GM18909 (cell line): ENCODE measurements at regions not wholly inside any gene's neighbourhood (a gene's known extent, or its start where the extent isn't known, plus 50 kb on each side); places are given as distances from the start of the nearest gene placed in this dataset.
"Not testable (repeated sequence)": the region's sequence is repeated elsewhere in the genome, so short reads cannot be mapped to it uniquely, and the experiment has no call there.

Experiments
- ATAC-seq: cut with Tn5 transposase; IDR thresholded peaks from one replicate; pipeline ENCODE4 v1.9.1; 2021; ENCODE audit warnings: mild to moderate bottlenecking; ENCODE audit not compliant: unreplicated experiment, poor library complexity

- ATAC-seq = no peak
These were observed 72.1 kb upstream of the EPB41L1 start for GRCh38 chr20:36082315-36082915.

GRCh38 chr20:36083200-36083599, 71.3 kb upstream of the EPB41L1 start:
- ATAC-seq = not testable (repeated sequence)

DNA sequence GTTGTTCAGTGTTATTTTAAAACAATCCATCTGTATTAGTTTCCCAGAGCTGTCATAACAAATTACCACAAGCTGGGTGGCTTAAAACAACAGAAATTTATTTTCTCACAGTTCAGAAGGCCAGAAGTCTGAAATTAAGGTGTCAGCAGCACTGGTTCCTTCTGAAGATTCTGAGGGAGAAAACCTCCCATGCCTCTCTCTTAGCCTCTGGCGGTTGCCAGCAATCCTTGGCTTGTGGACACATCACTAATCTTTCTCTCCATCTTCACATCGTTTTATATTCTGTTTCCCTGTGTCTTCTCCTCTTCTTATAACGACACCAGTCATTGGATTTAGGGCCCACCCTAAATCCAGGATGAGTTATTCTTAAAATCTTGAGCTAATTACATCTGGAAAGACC, 70.2 kb upstream of the EPB41L1 start:
- no peak for ATAC-seq

DNA sequence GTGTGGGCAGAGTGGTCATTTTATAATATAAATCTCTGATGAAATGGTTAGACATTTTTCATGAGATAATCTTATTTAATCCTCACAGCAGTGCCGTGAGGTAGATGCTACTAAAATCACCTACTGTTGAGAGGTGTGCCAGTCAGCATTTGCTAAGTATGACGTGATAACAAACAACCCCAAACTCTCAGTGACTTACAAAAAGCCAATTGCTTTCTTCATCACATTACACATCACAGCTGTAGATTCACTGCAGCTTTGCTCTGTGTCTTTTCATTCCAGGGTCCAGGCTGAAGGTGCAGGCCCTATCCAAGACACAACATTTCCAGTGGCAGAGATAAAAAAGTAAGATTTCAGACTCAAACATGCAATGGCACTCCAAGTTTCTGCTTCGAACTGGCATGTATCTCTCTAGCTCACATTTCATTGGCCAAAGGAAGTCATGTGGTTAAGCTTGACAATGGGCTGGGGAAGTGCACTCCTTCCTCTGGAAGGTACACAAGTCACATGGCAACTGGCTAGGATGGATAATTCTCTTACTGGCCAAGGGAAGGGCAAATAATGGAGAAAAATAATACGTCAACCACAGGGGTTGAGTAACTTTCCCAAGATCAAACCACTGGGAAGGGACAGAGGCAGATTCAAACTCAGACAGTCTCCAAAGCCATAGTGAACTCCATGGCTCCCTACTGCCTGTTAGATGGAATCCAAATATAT, 69.5 kb upstream of the EPB41L1 start:
- ATAC-seq = no peak

DNA sequence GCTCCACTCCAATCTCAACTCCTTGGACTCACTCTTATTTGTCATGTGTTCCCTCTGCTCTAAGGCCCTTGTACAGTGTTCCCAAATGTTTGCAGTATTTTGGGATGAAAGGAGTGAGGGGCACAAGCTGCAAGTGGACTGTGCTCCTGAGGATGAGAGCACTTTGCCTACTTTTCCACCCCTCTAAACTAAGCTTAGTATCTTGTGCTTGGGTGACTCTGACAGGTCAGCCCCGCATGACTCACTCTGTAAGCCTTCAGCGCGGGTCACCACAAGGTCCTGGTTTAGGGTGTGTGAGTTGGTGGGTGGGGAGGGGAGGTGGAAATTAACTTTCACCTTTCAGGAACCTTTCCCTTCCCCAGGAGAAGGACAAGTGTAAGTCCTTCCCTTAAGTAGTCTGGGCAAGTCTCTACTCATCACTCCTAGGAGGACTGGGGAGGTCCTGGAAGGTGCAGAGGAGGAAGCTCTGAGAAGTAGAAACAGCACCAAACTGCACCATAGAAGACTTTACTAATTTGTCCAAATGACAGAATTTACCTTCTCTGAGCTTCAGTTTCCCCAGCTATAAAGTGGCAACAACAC, 68.8 kb upstream of the EPB41L1 start:
- ATAC-seq = no peak

- ATAC-seq = no peak
These were observed 67.8 kb upstream of the EPB41L1 start for GRCh38 chr20:36086767-36087166.

GRCh38 chr20:36090223-36090622, 64.3 kb upstream of the EPB41L1 start:
- ATAC-seq = no peak

GRCh38 chr20:36091561-36092397, 62.8 kb upstream of the EPB41L1 start:
- ATAC-seq = no peak

GRCh38 chr20:36092398-36093024, 62.0 kb upstream of the EPB41L1 start:
- ATAC-seq = no peak

- ATAC-seq = no peak
These were observed 61.3 kb upstream of the EPB41L1 start for GRCh38 chr20:36093025-36093803.

DNA sequence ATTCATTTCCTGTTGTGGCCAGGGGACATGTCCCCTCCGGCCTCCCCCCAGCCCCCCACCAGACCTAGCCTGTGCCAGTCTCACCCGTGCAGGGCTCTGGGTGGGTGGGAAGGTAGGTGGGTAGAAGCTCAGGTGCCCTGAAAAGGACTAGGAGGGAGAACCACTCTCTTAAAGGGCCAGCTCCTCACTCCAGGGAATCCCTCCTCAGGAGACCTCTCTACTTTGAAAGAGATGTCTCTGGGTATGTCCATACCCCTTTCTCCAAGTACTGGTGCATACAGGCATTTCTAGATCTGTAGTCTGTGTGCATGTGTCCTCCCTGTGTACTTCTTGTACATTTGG, 60.8 kb upstream of the EPB41L1 start:
- ATAC-seq = no peak

DNA sequence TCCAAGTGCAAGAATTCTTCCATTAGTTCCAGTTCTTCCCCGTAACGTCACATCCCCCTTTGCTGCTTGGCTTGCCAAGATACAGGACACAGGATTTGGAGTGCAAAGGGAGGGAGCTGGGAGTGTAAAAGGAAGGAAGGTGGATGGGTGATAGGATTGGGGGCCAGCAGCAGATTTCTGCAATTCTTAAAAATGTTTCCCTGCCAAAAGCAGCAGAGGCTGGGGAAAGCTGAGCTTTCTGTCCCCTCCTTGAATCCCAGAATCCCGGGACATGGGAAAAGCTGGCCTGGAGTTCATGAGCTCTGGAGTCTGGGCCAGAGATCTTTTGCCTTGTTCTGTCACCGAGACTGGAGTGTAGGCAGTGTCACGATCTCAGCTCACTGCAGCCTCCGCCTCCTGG, 60.0 kb upstream of the EPB41L1 start:
- ATAC-seq = no peak

- no peak for ATAC-seq
These were observed 58.1 kb upstream of the EPB41L1 start for GRCh38 chr20:36096435-36096834.

- ATAC-seq = no peak
These were observed 57.0 kb upstream of the EPB41L1 start for GRCh38 chr20:36097337-36098151.

GRCh38 chr20:36098364-36098763, 56.2 kb upstream of the EPB41L1 start:
- ATAC-seq = peak; percentile 68

DNA sequence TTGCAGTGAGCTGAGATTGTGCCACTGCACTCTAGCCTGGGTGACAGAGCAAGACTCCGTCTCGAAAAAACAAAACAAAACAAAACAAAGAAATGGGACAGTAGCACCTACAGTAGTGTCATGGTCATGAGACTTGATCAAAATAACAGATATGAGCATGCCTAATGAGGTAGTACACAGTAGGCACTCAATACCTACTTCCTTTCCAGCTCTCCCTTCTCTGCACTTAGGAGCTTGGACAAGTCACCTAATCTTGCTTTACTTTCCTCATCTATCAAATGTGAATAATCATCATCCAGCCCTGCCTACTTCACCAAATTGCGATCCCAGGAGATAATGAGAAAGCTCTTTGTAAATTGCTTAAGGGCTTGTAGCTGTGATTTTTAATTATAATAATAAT, 55.4 kb upstream of the EPB41L1 start:
- ATAC-seq = no peak

DNA sequence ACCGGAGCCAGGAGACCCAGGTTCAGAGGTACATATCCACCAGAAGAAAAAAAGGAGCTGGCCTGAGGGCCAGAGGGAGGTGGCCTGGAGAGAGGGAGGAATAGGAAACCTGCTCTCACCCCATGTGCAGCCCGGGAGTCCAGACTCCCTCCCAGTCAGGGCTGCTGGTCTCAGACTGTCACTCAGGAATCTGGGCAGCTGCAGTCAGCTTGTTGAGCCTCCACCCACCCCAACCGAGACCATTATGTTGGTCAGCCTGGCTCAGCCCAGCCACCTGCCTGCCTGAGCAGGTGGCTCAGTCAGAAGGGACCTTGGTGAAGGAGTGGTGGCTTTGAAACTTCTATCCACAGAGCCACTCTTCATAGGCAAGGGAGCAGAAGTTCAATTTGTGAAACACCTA, 53.3 kb upstream of the EPB41L1 start:
- ATAC-seq = no peak

- no peak for ATAC-seq
These were observed 52.2 kb upstream of the EPB41L1 start for GRCh38 chr20:36102306-36102705.
